Stimulated activated naive CD8-positive, alpha-beta T cell treated with anti-CD3 and anti-CD28 coated beads, Interleukin-15, Interleukin-2, amounts not matched to agents 100 ng/mL and 50 ng/mL, for 24 hours (primary cell): ENCODE measurements at regions not wholly inside any gene's neighbourhood (a gene's known extent, or its start where the extent isn't known, plus 50 kb on each side); places are given as distances from the start of the nearest gene placed in this dataset.

ENCODE experiments used
- H3K27ac Mint-ChIP-seq: one replicate; pipeline ENCODE4 v1.8.0; 2021; ENCODE audit warnings: mild to moderate bottlenecking, mixed read lengths
- H3K27me3 Mint-ChIP-seq: one replicate; pipeline ENCODE4 v1.8.0; 2021; ENCODE audit warnings: mixed read lengths
- H3K36me3 Mint-ChIP-seq: one replicate; pipeline ENCODE4 v1.8.0; 2021; ENCODE audit warnings: low read depth, mixed read lengths
- H3K4me1 Mint-ChIP-seq: one replicate; pipeline ENCODE4 v1.8.0; 2021; ENCODE audit warnings: low read depth, mixed read lengths
- H3K4me3 Mint-ChIP-seq: one replicate; pipeline ENCODE4 v1.8.0; 2021; ENCODE audit warnings: mild to moderate bottlenecking, mixed read lengths
- H3K9me3 Mint-ChIP-seq: one replicate; pipeline ENCODE4 v1.8.0; 2021; ENCODE audit warnings: mixed read lengths

DNA sequence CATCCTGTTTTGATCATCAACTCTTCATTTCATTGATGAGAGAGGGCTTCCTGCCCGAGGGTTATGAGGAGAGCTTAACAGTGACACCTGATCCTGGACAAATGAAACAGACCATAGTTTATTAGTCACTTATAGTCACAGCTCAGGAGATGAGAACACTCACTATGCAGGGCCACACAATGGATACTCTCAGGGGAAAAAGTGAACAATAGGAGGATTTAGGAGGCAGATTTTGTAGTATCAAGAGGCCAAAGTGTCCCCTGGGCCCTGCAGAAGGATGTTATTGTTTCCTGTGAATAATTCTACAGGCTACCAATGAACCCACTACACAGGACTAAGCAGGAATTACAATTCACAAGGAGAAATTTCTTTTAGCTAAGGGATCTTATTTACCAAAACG is 772.8 kb upstream of the MAN1A1 start:
- H3K9me3 Mint-ChIP-seq: no peaks in the 10 kb centered on the region
- H3K4me3 Mint-ChIP-seq: no peak overlapping the region

DNA sequence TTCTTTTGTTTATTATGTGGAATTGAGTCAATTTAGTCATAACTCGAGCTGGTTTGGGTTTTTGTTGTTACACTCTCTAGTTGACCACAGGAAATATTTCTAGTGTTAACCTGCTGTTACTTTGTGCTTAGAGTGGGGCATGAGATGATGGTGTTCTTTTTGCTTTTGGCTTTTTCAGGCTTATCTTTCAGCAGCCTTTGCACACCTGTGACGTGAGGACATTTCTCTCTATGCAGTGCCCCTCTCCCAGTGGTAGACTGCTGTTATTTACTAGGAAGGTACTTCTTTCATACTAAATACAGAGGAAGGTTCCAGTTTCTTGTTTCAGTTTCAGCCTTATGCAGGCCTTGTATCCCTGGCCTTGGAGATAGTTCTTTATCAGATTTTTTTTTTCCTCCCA is 766.8 kb upstream of the MAN1A1 start:
- no peaks in the 10 kb centered on the region for H3K27me3 Mint-ChIP-seq
- no peaks in the 10 kb centered on the region for H3K36me3 Mint-ChIP-seq
- no peaks in the 10 kb centered on the region for H3K9me3 Mint-ChIP-seq
- H3K4me3 Mint-ChIP-seq: no peak overlapping the region
- H3K4me1 Mint-ChIP-seq: no peaks in the 10 kb centered on the region
- no peak overlapping the region for H3K27ac Mint-ChIP-seq

More for the DNA sequence above, 772.8 kb upstream of the MAN1A1 start:
- no peaks in the 10 kb centered on the region for H3K4me1 Mint-ChIP-seq
- H3K36me3 Mint-ChIP-seq: no peaks in the 10 kb centered on the region
- H3K27ac Mint-ChIP-seq: no peak overlapping the region
- H3K27me3 Mint-ChIP-seq: no peaks in the 10 kb centered on the region

GRCh38 chr6:120112980-120113379 is 763.4 kb upstream of the MAN1A1 start:
- no peak overlapping the region for H3K4me3 Mint-ChIP-seq
- no peak overlapping the region for H3K27ac Mint-ChIP-seq
- H3K36me3 Mint-ChIP-seq: no peaks in the 10 kb centered on the region
- H3K4me1 Mint-ChIP-seq: no peaks in the 10 kb centered on the region
- H3K9me3 Mint-ChIP-seq: no peaks in the 10 kb centered on the region
- H3K27me3 Mint-ChIP-seq: no peaks in the 10 kb centered on the region

DNA sequence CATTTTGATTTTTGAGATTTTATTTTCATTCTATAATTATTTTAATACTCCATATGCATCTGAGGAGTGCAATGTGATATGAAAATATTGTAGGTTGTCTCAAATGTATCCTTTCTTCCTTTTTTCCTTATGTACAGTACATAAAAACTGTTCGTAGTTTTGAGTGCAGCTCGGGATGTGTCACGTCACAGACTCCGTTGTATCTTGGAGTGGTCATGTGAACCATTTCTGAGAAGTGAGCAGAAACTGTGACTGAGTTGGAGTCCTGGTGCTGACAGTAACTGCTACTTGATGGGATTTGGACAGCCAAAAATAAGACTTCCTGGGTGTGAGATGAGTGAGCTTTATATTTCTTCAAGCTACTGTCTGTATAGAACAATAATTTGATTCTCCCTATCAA is 761.4 kb upstream of the MAN1A1 start:
- Mint-ChIP-seq H3K4me3 (no peak overlapping the region), H3K27ac (no peak overlapping the region), H3K27me3 (no peaks in the 10 kb centered on the region), H3K36me3 (no peaks in the 10 kb centered on the region), H3K4me1 (no peaks in the 10 kb centered on the region), H3K9me3 (no peaks in the 10 kb centered on the region)

DNA sequence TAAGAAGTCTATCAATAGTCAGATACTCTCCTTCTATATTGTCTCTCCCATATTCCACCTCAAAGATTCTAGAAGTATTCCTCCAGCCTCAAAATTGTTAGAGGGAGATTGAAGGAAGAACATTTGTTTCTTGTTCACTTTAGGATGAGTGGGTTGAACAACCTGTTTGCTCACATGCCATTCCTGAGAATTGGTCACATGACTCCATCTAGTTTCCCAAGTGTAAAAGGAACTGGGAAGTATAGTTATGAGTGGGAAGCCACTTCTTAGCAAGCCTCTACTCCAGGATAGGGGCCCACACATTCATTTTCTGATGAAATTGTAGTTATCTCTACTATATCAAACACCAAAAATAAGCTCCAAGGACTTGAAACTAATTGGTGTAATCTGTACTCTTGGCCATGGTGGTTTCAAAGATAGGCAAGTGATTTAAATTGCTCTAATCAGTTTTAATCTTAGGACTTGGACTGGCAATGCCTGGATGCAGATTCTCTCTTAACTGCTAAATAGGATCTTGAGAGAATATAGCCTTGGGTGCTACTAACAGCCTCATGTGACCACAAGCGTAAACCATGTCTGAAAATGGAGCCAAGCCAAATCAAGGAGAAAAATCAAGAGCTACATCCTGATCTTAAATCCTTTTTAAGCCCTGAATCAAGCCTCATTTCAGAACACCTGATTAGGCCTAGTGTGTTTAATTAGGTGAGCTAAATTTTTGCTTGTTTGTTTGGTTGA is 758.7 kb upstream of the MAN1A1 start:
- Mint-ChIP-seq H3K4me3 (no peak overlapping the region), H3K4me1 (no peaks in the 10 kb centered on the region), H3K27ac (no peak overlapping the region), H3K27me3 (no peaks in the 10 kb centered on the region), H3K9me3 (no peaks in the 10 kb centered on the region), H3K36me3 (no peaks in the 10 kb centered on the region)

DNA sequence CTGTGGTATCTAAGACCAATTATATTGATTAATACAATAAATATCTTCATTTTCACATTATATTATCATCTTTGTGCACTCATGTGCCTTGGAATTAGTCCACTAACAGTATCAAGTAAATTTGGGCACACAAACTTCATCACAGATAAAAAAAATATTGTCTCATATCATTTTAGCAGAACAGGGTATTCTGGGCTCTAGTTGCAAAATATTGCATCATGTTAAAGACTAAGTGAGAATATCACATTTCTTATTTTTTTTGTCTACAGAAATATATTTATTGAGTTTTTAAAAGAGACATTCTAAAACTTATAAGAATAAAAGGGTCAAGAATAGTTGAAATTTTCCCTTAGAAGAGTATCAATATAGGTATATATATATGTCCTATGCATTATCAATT is 754.1 kb upstream of the MAN1A1 start:
- Mint-ChIP-seq H3K4me1 (no peaks in the 10 kb centered on the region), H3K27me3 (no peaks in the 10 kb centered on the region), H3K27ac (no peak overlapping the region), H3K4me3 (no peak overlapping the region), H3K36me3 (no peaks in the 10 kb centered on the region), H3K9me3 (no peaks in the 10 kb centered on the region)

- Mint-ChIP-seq H3K4me3 (no peak overlapping the region), H3K27me3 (no peaks in the 10 kb centered on the region), H3K9me3 (no peaks in the 10 kb centered on the region), H3K27ac (no peak overlapping the region), H3K36me3 (no peaks in the 10 kb centered on the region), H3K4me1 (no peaks in the 10 kb centered on the region)
Measured at GRCh38 chr6:120096696-120097260, 747.2 kb upstream of the MAN1A1 start.

DNA sequence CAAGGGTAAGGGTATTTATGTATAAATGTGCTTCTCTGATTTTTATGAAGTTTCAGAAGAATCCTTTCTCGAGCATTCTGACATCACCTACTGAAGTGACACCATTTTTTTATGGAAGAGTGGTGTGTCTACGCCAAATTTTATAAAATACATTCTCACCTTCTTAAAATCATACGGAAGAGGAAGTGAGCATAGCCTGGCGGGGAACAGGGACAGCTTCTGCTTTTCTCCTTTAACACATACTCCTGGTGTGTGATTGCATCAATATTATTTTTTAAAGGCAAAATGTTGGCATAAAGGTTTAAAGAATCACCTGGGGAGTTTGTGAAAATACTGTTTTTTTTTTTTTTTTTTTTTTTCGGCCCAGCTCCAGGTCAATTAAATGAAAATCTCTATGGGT is 733.6 kb upstream of the MAN1A1 start:
- Mint-ChIP-seq H3K9me3 (no peaks in the 10 kb centered on the region), H3K4me3 (no peak overlapping the region)

DNA sequence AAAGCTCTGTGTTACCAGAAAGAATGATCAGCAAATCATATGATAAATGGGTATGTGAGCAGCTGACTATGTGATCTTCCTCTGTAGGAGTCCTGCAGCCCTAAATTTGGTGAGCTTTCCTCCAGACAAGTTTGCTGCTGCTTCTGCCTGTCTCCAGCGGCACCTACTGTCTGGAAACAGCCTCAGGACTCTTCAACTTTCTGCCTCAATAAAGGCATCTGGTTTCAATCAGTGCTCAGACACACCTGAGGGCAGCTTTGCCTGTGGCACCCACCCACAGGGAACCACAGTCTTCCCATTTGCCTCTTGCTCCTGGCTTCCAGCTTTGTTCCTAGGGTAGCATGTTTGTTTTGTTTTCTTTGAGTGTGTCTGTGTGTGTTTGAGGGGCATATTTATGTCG is 727.9 kb upstream of the MAN1A1 start:
- no peak overlapping the region for H3K27ac Mint-ChIP-seq
- H3K9me3 Mint-ChIP-seq: no peaks in the 10 kb centered on the region
- no peaks in the 10 kb centered on the region for H3K27me3 Mint-ChIP-seq
- no peaks in the 10 kb centered on the region for H3K36me3 Mint-ChIP-seq
- no peak overlapping the region for H3K4me3 Mint-ChIP-seq
- H3K4me1 Mint-ChIP-seq: no peaks in the 10 kb centered on the region

More for the DNA sequence above, 733.6 kb upstream of the MAN1A1 start:
- no peaks in the 10 kb centered on the region for H3K27me3 Mint-ChIP-seq
- H3K27ac Mint-ChIP-seq: no peak overlapping the region
- H3K4me1 Mint-ChIP-seq: no peaks in the 10 kb centered on the region
- H3K36me3 Mint-ChIP-seq: no peaks in the 10 kb centered on the region

GRCh38 chr6:120058410-120058809 is 708.8 kb upstream of the MAN1A1 start:
- no peaks in the 10 kb centered on the region for H3K4me1 Mint-ChIP-seq
- H3K27ac Mint-ChIP-seq: no peak overlapping the region
- no peaks in the 10 kb centered on the region for H3K36me3 Mint-ChIP-seq
- peaks cover 12% of the 10 kb centered on the region for H3K9me3 Mint-ChIP-seq
- H3K27me3 Mint-ChIP-seq: no peaks in the 10 kb centered on the region
- no peak overlapping the region for H3K4me3 Mint-ChIP-seq

DNA sequence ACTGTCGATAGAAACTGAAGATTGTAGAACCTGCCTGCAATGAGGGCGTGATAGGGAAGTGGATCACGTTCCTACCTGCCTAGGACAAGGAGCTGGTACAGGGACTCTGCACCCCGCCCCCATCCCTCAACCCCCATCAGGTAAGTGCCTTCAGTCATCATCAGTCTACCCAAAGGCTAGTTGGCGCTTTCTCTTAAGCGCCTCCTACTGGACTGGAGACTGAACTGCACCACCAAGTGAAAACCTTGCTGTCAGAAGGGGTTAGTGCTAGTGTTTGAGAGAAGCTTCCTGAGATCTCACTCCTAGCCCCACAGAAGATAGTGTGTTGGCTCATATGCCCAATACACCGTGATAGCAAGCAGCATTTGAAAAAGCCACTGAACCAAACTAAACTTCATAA is 706.5 kb upstream of the MAN1A1 start:
- peaks cover 9% of the 10 kb centered on the region for H3K9me3 Mint-ChIP-seq
- no peaks in the 10 kb centered on the region for H3K4me1 Mint-ChIP-seq
- no peaks in the 10 kb centered on the region for H3K27me3 Mint-ChIP-seq
- H3K4me3 Mint-ChIP-seq: no peak overlapping the region
- H3K36me3 Mint-ChIP-seq: no peaks in the 10 kb centered on the region
- no peak overlapping the region for H3K27ac Mint-ChIP-seq

DNA sequence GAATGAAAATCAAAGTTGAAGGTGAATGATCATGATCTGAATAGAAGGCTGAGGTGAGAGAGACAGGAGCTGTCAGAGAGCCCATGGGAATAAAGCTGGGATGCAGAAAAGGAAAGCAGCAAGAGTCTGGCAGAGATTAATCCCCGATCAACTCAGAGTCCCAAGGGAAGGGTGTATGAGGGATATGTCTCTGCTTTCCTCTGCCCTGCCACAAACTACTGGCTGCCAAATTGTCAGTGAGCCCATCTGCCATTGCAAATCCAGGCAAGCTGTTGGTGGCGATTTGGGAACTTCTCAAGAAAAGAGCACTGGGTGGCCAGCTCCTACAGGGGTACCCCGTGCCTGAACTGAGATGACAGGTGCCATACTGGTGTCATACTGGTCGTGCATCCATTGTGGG is 705.5 kb upstream of the MAN1A1 start:
- H3K4me3 Mint-ChIP-seq: no peak overlapping the region
- H3K27ac Mint-ChIP-seq: no peak overlapping the region
- H3K4me1 Mint-ChIP-seq: no peaks in the 10 kb centered on the region
- peaks cover 4% of the 10 kb centered on the region for H3K9me3 Mint-ChIP-seq
- H3K27me3 Mint-ChIP-seq: no peaks in the 10 kb centered on the region
- no peaks in the 10 kb centered on the region for H3K36me3 Mint-ChIP-seq

- no peaks in the 10 kb centered on the region for H3K36me3 Mint-ChIP-seq
- H3K27ac Mint-ChIP-seq: no peak overlapping the region
- H3K9me3 Mint-ChIP-seq: no peaks in the 10 kb centered on the region
- H3K27me3 Mint-ChIP-seq: peaks cover 4% of the 10 kb centered on the region
- H3K4me1 Mint-ChIP-seq: no peaks in the 10 kb centered on the region
- H3K4me3 Mint-ChIP-seq: no peak overlapping the region
Measured at GRCh38 chr6:120039664-120040063, 690.1 kb upstream of the MAN1A1 start.

DNA sequence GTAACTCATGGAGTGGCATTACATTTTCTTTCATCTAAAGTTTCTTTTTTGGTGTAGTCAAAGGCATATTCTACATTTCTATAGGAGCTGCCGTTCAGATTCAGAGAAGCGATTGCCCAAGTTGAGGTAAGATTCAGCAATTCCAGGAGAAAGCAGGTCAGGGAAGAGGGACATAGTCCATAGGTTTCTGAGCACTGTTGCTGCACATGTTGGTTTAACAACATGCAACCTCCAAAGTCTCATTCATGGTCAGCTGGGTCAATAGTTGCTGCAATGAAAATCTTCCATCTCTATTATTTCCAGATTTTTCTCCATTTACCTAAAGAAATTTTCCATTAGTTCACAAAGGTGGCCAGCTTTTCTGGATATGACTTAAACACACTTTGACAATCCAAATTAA is 682.3 kb upstream of the MAN1A1 start:
- Mint-ChIP-seq H3K9me3 (no peaks in the 10 kb centered on the region), H3K4me1 (no peaks in the 10 kb centered on the region)

GRCh38 chr6:120026791-120027190 is 677.2 kb upstream of the MAN1A1 start:
- Mint-ChIP-seq H3K4me1 (no peaks in the 10 kb centered on the region), H3K36me3 (no peaks in the 10 kb centered on the region), H3K9me3 (no peaks in the 10 kb centered on the region), H3K4me3 (no peak overlapping the region), H3K27me3 (no peaks in the 10 kb centered on the region), H3K27ac (no peak overlapping the region)

More for the DNA sequence above, 682.3 kb upstream of the MAN1A1 start:
- no peaks in the 10 kb centered on the region for H3K27me3 Mint-ChIP-seq
- H3K4me3 Mint-ChIP-seq: no peak overlapping the region
- H3K36me3 Mint-ChIP-seq: no peaks in the 10 kb centered on the region
- H3K27ac Mint-ChIP-seq: no peak overlapping the region

GRCh38 chr6:120010075-120010474 is 660.5 kb upstream of the MAN1A1 start:
- no peak overlapping the region for H3K27ac Mint-ChIP-seq
- H3K9me3 Mint-ChIP-seq: peaks cover 4% of the 10 kb centered on the region
- no peaks in the 10 kb centered on the region for H3K36me3 Mint-ChIP-seq
- H3K4me1 Mint-ChIP-seq: no peaks in the 10 kb centered on the region
- H3K27me3 Mint-ChIP-seq: no peaks in the 10 kb centered on the region
- H3K4me3 Mint-ChIP-seq: no peak overlapping the region
